ENCODE measurements at regions not wholly inside any gene's neighbourhood (a gene's known extent, or its start where the extent isn't known, plus 50 kb on each side); places are given as distances from the start of the nearest gene placed in this dataset.

DNA sequence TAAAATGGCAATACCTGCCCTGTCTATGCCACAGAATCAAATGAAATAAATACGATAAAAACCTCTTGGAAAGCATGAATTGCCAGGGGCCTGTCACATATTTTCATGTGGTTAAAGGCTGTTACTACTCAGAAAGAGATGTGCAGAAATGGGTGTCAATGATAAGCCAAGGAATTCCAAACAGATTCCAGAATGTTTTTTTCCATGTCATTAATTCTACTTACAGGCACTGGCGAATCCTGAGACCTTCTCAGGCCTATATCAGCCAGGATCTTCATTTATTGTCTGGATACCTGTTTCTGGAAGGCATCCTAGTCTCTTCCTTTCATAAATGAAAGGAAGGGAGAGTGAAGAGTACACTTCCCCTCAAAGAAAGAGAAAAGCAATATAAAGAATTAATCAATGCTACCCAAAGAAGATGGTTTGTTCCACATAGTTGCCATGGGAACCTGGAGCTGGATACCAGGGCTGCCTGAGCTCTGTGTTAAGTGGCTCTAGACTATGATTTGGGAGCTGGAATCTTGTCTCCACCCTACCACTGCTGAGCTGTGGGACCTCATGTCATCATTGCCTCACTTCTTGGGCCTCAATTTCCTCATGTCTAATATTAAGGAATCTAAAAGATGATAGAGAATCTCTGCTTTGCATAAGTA, 335.1 kb upstream of the SKOR2 start:
- TF ChIP-seq RCOR1 (IDR thresholded peaks at IDR 0.05; ENCODE audit: low read length), result no peak
- TF ChIP-seq MAX (IDR thresholded peaks at IDR 0.05; ENCODE audit: low read depth), result no peak
- TF ChIP-seq POLR2AphosphoS5 (IDR thresholded peaks at IDR 0.05; ENCODE audit: low read depth, low read length), result no peak
- TF ChIP-seq TEAD4 (IDR thresholded peaks at IDR 0.05; ENCODE audit: borderline replicate concordance, insufficient read depth), result no peak
- no peak for TF ChIP-seq EZH2phosphoT487 (IDR thresholded peaks at IDR 0.05; ENCODE audit: borderline replicate concordance, low read depth)
- TF ChIP-seq, protein P1, sequence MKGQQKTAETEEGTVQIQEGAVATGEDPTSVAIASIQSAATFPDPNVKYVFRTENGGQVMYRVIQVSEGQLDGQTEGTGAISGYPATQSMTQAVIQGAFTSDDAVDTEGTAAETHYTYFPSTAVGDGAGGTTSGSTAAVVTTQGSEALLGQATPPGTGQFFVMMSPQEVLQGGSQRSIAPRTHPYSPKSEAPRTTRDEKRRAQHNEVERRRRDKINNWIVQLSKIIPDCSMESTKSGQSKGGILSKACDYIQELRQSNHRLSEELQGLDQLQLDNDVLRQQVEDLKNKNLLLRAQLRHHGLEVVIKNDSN (IDR thresholded peaks at IDR 0.05; ENCODE audit: borderline replicate concordance, low read depth), result no peak
- no peak for TF ChIP-seq REST (IDR thresholded peaks at IDR 0.05; ENCODE audit: low read depth, low read length)
- no peak for DNase-seq
- Histone ChIP-seq H3K4me3 (ENCODE audit: low read depth in 2 of 2, low read length in 1 of 2) (no peak overlapping the region), H3K27ac (ENCODE audit: low read depth in 2 of 2, low read length in 1 of 2) (no peak overlapping the region), H3K9me3 (no peaks in the 10 kb centered on the region), H3K9me2 (no peaks in the 10 kb centered on the region), H3K27me3 (ENCODE audit: insufficient read depth) (no peaks in the 10 kb centered on the region), H2AFZ (ENCODE audit: low read depth) (no peak overlapping the region), H3K79me2 (ENCODE audit: insufficient read depth) (no peaks in the 10 kb centered on the region), H3K9ac (no peak overlapping the region), H4K20me1 (ENCODE audit: insufficient read depth) (no peaks in the 10 kb centered on the region), H3K36me3 (replicated peaks in 1 of 2; ENCODE audit: control insufficient read depth in 1 of 2, insufficient read depth in 2 of 2, low read length in 1 of 2) (no peaks in the 10 kb centered on the region), H3F3A (replicated peaks; ENCODE audit: insufficient read depth) (no peaks in the 10 kb centered on the region), H3K4me1 (ENCODE audit: control insufficient read depth in 1 of 2, insufficient read depth in 2 of 2, low read depth in 1 of 2, low read length in 1 of 2) (peaks cover 0 to 4% of the 10 kb centered on the region in 2 experiments; a peak in 1 of 4 replicates), H3K4me2 (no peak overlapping the region)
- WGBS (ENCODE audit: low lambda C conversion rate), result 23% methylated on average over 2 of the region's 2 CpGs
- POLR2A ChIA-PET, result no interaction called here
- CTCF ChIA-PET, result interaction anchor here (1.4 kb wide), 1 partner anchor 170 kb away, joined by 3 read pairs; no protein-coding TSS in a partner anchor

DNA sequence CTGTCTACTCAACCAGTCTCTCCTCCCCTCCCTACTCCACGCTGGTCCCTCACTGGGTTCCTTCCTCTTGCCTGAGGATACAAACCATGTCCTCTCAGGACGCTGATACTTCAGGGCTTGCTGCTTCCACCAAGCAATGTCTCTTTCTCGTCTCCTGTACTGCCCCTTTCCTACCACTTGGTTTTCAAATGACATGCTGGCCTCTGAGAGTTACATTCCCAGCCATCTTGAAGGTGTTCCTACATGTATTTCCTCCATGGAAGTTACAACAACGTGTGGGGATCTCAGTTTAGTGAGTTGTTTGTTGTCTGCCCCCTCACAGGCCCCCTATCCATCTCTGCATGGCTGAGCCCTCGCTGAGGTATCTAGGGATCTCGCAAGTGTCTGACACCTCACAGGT, 334.5 kb upstream of the SKOR2 start:
- ChIA-PET POLR2A (no interaction called here), CTCF (no interaction called here)
- Histone ChIP-seq H3K27ac (ENCODE audit: low read depth in 2 of 2, low read length in 1 of 2) (no peak overlapping the region), H3K9me2 (no peaks in the 10 kb centered on the region), H3K4me2 (no peak overlapping the region), H3K9ac (no peak overlapping the region), H2AFZ (ENCODE audit: low read depth) (no peak overlapping the region), H3K27me3 (ENCODE audit: insufficient read depth) (no peaks in the 10 kb centered on the region), H3K9me3 (no peaks in the 10 kb centered on the region), H4K20me1 (ENCODE audit: insufficient read depth) (no peaks in the 10 kb centered on the region), H3K4me1 (ENCODE audit: control insufficient read depth in 1 of 2, insufficient read depth in 2 of 2, low read depth in 1 of 2, low read length in 1 of 2) (peaks cover 0 to 4% of the 10 kb centered on the region in 2 experiments; a peak in 1 of 4 replicates), H3F3A (replicated peaks; ENCODE audit: insufficient read depth) (no peaks in the 10 kb centered on the region), H3K4me3 (ENCODE audit: low read depth in 2 of 2, low read length in 1 of 2) (no peak overlapping the region), H3K36me3 (replicated peaks in 1 of 2; ENCODE audit: control insufficient read depth in 1 of 2, insufficient read depth in 2 of 2, low read length in 1 of 2) (no peaks in the 10 kb centered on the region), H3K79me2 (ENCODE audit: insufficient read depth) (no peaks in the 10 kb centered on the region)
- 13% methylated on average over 5 of the region's 6 CpGs for WGBS (ENCODE audit: low lambda C conversion rate)
- DNase-seq, result no peak
- no peak for TF ChIP-seq GATA2 (CRISPR knock-in tag; IDR thresholded peaks at IDR 0.05)

Data from SK-N-SH (cell line).